Skin epidermis (tissue), 12 donors: ENCODE measurements at regions not wholly inside any gene's neighbourhood (a gene's known extent, or its start where the extent isn't known, plus 50 kb on each side); places are given as distances from the start of the nearest gene placed in this dataset.

Source experiments
- H3K27ac ChIP-seq, 21 experiments: fragments of 200-600 bp; sonication (generic) in 11 of 21; one replicate each; pipeline ENCODE4 v1.5.0; 2020; ENCODE audit warnings: mild to moderate bottlenecking in 3 of 21, inconsistent platforms in 2 of 21, moderate library complexity in 2 of 21
- H3K4me3 ChIP-seq, 7 experiments: fragments of 200-600 bp; sonication (generic) in 2 of 7; one replicate each; pipeline ENCODE4 v1.5.0; 2020; ENCODE audit warnings: inconsistent platforms in 2 of 7, mild to moderate bottlenecking in 2 of 7, moderate library complexity in 1 of 7

GRCh38 chr5:2176581-2176980 lies 293.9 kb upstream of the IRX4 start:
- H3K4me3 ChIP-seq: no peak overlapping the region
- no peak overlapping the region for H3K27ac ChIP-seq

GRCh38 chr5:2175842-2176404 lies 293.2 kb upstream of the IRX4 start:
- Histone ChIP-seq H3K4me3 (no peak overlapping the region), H3K27ac (no peak overlapping the region)

- Histone ChIP-seq H3K27ac (no peak overlapping the region), H3K4me3 (no peak overlapping the region)
Measured at GRCh38 chr5:2175041-2175440, 292.3 kb upstream of the IRX4 start.

- Histone ChIP-seq H3K27ac (no peak overlapping the region), H3K4me3 (no peak overlapping the region)
Measured at GRCh38 chr5:2174538-2174937, 291.8 kb upstream of the IRX4 start.

GRCh38 chr5:2173151-2173834 lies 290.6 kb upstream of the IRX4 start:
- Histone ChIP-seq H3K4me3 (no peak overlapping the region), H3K27ac (peak overlapping the region in 1 of 21 experiments; percentile 38)

GRCh38 chr5:2172471-2172870 lies 289.7 kb upstream of the IRX4 start:
- H3K4me3 ChIP-seq: no peak overlapping the region
- H3K27ac ChIP-seq: no peak overlapping the region

- Histone ChIP-seq H3K4me3 (no peak overlapping the region), H3K27ac (no peak overlapping the region)
Measured at GRCh38 chr5:2170761-2171160, 288.0 kb upstream of the IRX4 start.

GRCh38 chr5:2169850-2170760 lies 287.4 kb upstream of the IRX4 start:
- Histone ChIP-seq H3K27ac (no peak overlapping the region), H3K4me3 (no peak overlapping the region)

GRCh38 chr5:2169430-2169808 lies 286.7 kb upstream of the IRX4 start:
- no peak overlapping the region for H3K27ac ChIP-seq
- H3K4me3 ChIP-seq: no peak overlapping the region

GRCh38 chr5:2168601-2169429 lies 286.1 kb upstream of the IRX4 start:
- H3K4me3 ChIP-seq: no peak overlapping the region
- H3K27ac ChIP-seq: no peak overlapping the region

- no peak overlapping the region for H3K4me3 ChIP-seq
- H3K27ac ChIP-seq: no peak overlapping the region
Measured at GRCh38 chr5:2167671-2168070, 284.9 kb upstream of the IRX4 start.

- no peak overlapping the region for H3K27ac ChIP-seq
- no peak overlapping the region for H3K4me3 ChIP-seq
Measured at GRCh38 chr5:2166979-2167377, 284.3 kb upstream of the IRX4 start.

GRCh38 chr5:2166306-2166978 lies 283.7 kb upstream of the IRX4 start:
- H3K4me3 ChIP-seq: no peak overlapping the region

GRCh38 chr5:2165615-2166305 lies 283.0 kb upstream of the IRX4 start:
- H3K27ac ChIP-seq: no peak overlapping the region
- H3K4me3 ChIP-seq: no peak overlapping the region

More at GRCh38 chr5:2166306-2166978, 283.7 kb upstream of the IRX4 start:
- no peak overlapping the region for H3K27ac ChIP-seq

- H3K4me3 ChIP-seq: no peak overlapping the region
- H3K27ac ChIP-seq: no peak overlapping the region
Measured at GRCh38 chr5:2165203-2165602, 282.5 kb upstream of the IRX4 start.

- no peak overlapping the region for H3K27ac ChIP-seq
- H3K4me3 ChIP-seq: no peak overlapping the region
Measured at GRCh38 chr5:2164586-2164985, 281.9 kb upstream of the IRX4 start.

GRCh38 chr5:2163940-2164490 lies 281.3 kb upstream of the IRX4 start:
- Histone ChIP-seq H3K27ac (no peak overlapping the region), H3K4me3 (no peak overlapping the region)

- Histone ChIP-seq H3K4me3 (no peak overlapping the region), H3K27ac (no peak overlapping the region)
Measured at GRCh38 chr5:2163060-2163856, 280.5 kb upstream of the IRX4 start.
